HepG2 (cell line): ENCODE measurements at regions not wholly inside any gene's neighbourhood (a gene's known extent, or its start where the extent isn't known, plus 50 kb on each side); places are given as distances from the start of the nearest gene placed in this dataset.

Experiments used
- ATAC-seq: fragments of 200-7000 bp; cut with Tn5 transposase; 3 replicates; pipeline ENCODE4 v1.9.1; 2020; ENCODE audit warnings: mild to moderate bottlenecking, moderate library complexity
- BruUV-seq: library from RNA; stranded (reverse); fragments of 400-500 nt; replicated peaks from 2 replicates; lab custom pipeline; 2021; lab: Mats Ljungman, UMichigan
- CTCF ChIA-PET: fragments of 300-600 bp; formaldehyde crosslinking; extraction: SDS; loops from one replicate; lab custom pipeline; 2021; ENCODE audit warnings: low total read pairs, inconsistent platforms, low intra/inter-chr PET ratio; lab: Yijun Ruan, JAX
- POLR2A ChIA-PET: fragments of 350-600 bp; sonication (Branson Sonifier 250); formaldehyde crosslinking; loops from one replicate; lab custom pipeline; 2020; ENCODE audit warnings: antibody characterized with exemption, inconsistent platforms; lab: Yijun Ruan, JAX
- DNase-seq: peaks from one replicate; pipeline ENCODE4 v3.0.0-alpha.2; 2015; ENCODE audit warnings: low spot score
- FAIRE-seq: peaks from 3 replicates; lab custom pipeline; 2011; peaks lifted over from hg19 to GRCh38; lab: Jason Lieb, UNC
- H2AFZ ChIP-seq: one replicate; pipeline ENCODE4 v1.6.1; 2011; ENCODE audit warnings: low read length, inconsistent platforms
- H3K27ac ChIP-seq: fragments of 300-600 bp; 3 replicates; pipeline ENCODE4 v1.8.0; 2011; ENCODE audit warnings: mixed run types, mild to moderate bottlenecking, mixed read lengths, low read length, inconsistent platforms; ENCODE audit not compliant: insufficient read depth; ENCODE audit errors: extremely low read length
- H3K27me3 ChIP-seq, 2 experiments: fragments of 200-600 bp in 1 of 2; 2 replicates in 1 of 2; 3 replicates in 1 of 2; pipeline versions ENCODE4 v1.6.0 to v1.8.0; 2011; ENCODE audit warnings: low read length in 2 of 2, mild to moderate bottlenecking in 2 of 2, moderate library complexity in 2 of 2, inconsistent platforms in 1 of 2; ENCODE audit not compliant: insufficient read depth in 2 of 2, control insufficient read depth in 1 of 2
- H3K36me3 ChIP-seq, 2 experiments: fragments of 200-600 bp in 1 of 2; replicated peaks in 1 of 2; 2 replicates in 1 of 2; 3 replicates in 1 of 2; pipeline versions ENCODE4 v1.5.1 to v1.8.0; 2011; ENCODE audit warnings: low read length in 2 of 2, inconsistent platforms in 1 of 2; ENCODE audit not compliant: insufficient read depth in 2 of 2, control insufficient read depth in 1 of 2
- H3K4me1 ChIP-seq: 2 replicates; pipeline ENCODE4 v1.5.1; 2012; ENCODE audit warnings: low read length, inconsistent platforms; ENCODE audit not compliant: insufficient read depth
- H3K4me2 ChIP-seq: 2 replicates; pipeline ENCODE4 v1.6.0; 2011; ENCODE audit warnings: low read depth, low read length, inconsistent platforms
- H3K4me3 ChIP-seq, 3 experiments: fragments of 200-600 bp in 1 of 3; sonication (generic), shearing (Covaris generic) in 1 of 3; replicated peaks in 1 of 3; 2 replicates each; pipeline ENCODE4 v1.5.1; 2011 to 2016; ENCODE audit warnings: low read length in 3 of 3, inconsistent platforms in 2 of 3, low read depth in 2 of 3, mild to moderate bottlenecking in 2 of 3, control low read depth in 1 of 3, mixed read lengths in 1 of 3; ENCODE audit not compliant: insufficient read depth in 1 of 3
- H3K79me2 ChIP-seq: one replicate; pipeline ENCODE4 v1.6.1; 2011; ENCODE audit warnings: low read length, inconsistent platforms; ENCODE audit not compliant: insufficient read depth
- H3K9ac ChIP-seq: 2 replicates; pipeline ENCODE4 v1.6.0; 2011; ENCODE audit warnings: mild to moderate bottlenecking, low read depth, low read length, inconsistent platforms; ENCODE audit not compliant: insufficient read depth
- H3K9me3 ChIP-seq: 2 replicates; pipeline ENCODE4 v1.5.1; 2012; ENCODE audit warnings: mild to moderate bottlenecking, low read length
- H4K20me1 ChIP-seq: 2 replicates; pipeline ENCODE4 v1.6.0; 2011; ENCODE audit warnings: inconsistent platforms, mild to moderate bottlenecking, low read length, moderate library complexity; ENCODE audit not compliant: insufficient read depth
- DR1 ChIP-seq: sonication (generic); formaldehyde crosslinking; IDR thresholded peaks from 2 replicates; pipeline ENCODE4 v1.8.0; 2021; ENCODE audit warnings: mild to moderate bottlenecking, missing genetic modification reagents, inconsistent platforms
- FOXA3 ChIP-seq: IDR thresholded peaks from 2 replicates; pipeline ENCODE4 v1.6.1; 2016; ENCODE audit warnings: missing genetic modification reagents, missing compliant biosample characterization
- HINFP ChIP-seq: sonication (generic); formaldehyde crosslinking; IDR thresholded peaks from 2 replicates; pipeline ENCODE4 v1.4.0; 2020; ENCODE audit warnings: low read depth, mild to moderate bottlenecking, missing genetic modification reagents
- KAT7 ChIP-seq: IDR thresholded peaks from 2 replicates; pipeline ENCODE4 v1.6.1; 2018; ENCODE audit warnings: borderline replicate concordance, missing compliant biosample characterization
- KLF13 ChIP-seq: sonication (generic); formaldehyde crosslinking; IDR thresholded peaks from 2 replicates; pipeline ENCODE4 v1.4.0; 2020; ENCODE audit warnings: mild to moderate bottlenecking, missing genetic modification reagents
- MAZ ChIP-seq, 2 experiments: sonication (generic) in 1 of 2; formaldehyde crosslinking in 1 of 2; IDR thresholded peaks; 2 replicates each; pipeline versions ENCODE4 v1.5.0 to v1.6.1; 2012 to 2020; ENCODE audit warnings: low read depth in 2 of 2, mild to moderate bottlenecking in 2 of 2, borderline replicate concordance in 1 of 2, improper control_type of control experiment in 1 of 2, low read length in 1 of 2, missing genetic modification reagents in 1 of 2, moderate library complexity in 1 of 2
- NCOA1 ChIP-seq: sonication (generic); formaldehyde crosslinking; IDR thresholded peaks from 2 replicates; pipeline ENCODE4 v1.9.0; 2021; ENCODE audit warnings: missing genetic modification reagents
- NCOA5 ChIP-seq: sonication (generic); formaldehyde crosslinking; IDR thresholded peaks from 2 replicates; pipeline ENCODE4 v1.4.0; 2020; ENCODE audit warnings: missing genetic modification reagents
- SAFB2 ChIP-seq: sonication (generic); formaldehyde crosslinking; IDR thresholded peaks from 2 replicates; pipeline ENCODE4 v1.5.1; 2020; ENCODE audit warnings: missing genetic modification reagents, low read depth, mild to moderate bottlenecking, borderline replicate concordance
- ZNF331 ChIP-seq: sonication (generic); formaldehyde crosslinking; IDR thresholded peaks from 2 replicates; pipeline ENCODE4 v1.4.0; 2020; ENCODE audit warnings: missing genetic modification reagents
- WGBS: methylation state at CpG from one replicate; pipeline ENCODE4 v1.1.6; 2017; ENCODE audit warnings: low lambda C conversion rate; 5-methylcytosine and 5-hydroxymethylcytosine counted together
- in situ Hi-C: cut with HindIII; loops from 2 replicates; pipeline ENCODE4 v1.10.0; 2017; ENCODE audit warnings: low pct_unique_long_range_greater_than_20kb; ENCODE audit not compliant: extremely low pct_ligation_motif_present
- intact Hi-C: fragments of 100-400 bp; cut with micrococcal nuclease; formaldehyde crosslinking; loops from one replicate; pipeline ENCODE4 v1.10.0; 2022; ENCODE audit not compliant: unreplicated experiment

DNA sequence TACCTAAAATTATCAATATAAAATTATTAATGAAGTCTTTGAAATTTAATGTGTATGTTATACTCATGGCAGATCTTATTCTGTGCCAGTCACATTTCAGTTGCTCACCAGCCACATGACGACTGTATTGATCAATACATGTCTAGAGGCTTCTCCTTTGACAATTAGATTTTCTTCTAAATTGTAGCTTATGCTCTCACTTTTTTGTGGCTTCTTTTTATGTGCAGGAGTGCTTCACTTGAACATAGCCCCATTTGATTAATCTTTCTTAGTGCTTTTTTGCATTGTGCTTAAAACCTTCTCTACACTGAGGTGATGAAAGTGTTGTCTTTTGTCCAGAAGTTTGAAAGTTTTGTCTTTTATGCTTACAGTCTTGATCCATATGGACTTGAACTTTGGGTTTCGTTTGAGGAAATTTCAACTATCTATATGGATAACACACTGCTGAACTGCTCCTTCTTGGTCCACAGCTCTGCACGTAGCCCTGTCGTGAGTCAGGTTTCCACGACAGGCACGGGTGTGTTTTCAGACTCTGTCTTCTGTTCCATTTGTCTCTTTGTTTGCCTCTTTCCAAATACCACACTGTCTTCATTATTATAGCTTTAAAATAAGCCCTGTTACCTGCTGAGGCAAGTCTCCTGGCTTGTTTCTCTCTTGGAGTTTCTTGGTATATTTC, 393.9 kb upstream of the CFAP20DC start (continued):
- TF ChIP-seq MAZ (IDR thresholded peaks at IDR 0.05; ENCODE audit: borderline replicate concordance, low read depth, low read length) (no peak), MAZ (CRISPR knock-in tag; IDR thresholded peaks at IDR 0.05; ENCODE audit: low read depth) (no peak), NCOA1 (CRISPR knock-in tag) (no peak), KAT7 (no peak), ZNF331 (CRISPR knock-in tag) (no peak), FOXA3 (CRISPR knock-in tag) (no peak), HINFP (no peak), KLF13 (CRISPR knock-in tag) (no peak), SAFB2 (CRISPR knock-in tag) (no peak), NCOA5 (CRISPR knock-in tag) (no peak)

DNA sequence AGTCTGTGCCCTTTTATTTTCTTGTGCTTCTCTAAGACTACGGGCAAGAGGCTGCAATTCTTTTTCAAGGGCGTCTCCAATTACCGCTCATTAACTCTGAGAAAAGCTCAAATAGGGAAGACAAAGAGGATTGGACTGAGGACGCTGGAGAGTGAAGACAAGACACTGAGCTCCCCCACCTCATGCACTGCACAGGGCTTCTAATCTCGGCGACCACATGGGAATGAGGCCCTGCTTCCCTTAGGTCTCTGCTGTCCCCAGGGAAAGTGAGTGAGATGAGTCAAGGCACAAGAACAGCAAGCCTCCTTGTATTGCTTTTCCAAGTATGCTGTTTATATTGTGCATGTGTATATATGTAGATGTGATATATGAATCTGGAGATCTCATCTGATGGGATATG, 392.2 kb upstream of the CFAP20DC start:
- no peaks in the 10 kb centered on the region for H3K36me3 ChIP-seq
- ATAC-seq (no peak), FAIRE-seq (no peak), DNase-seq (no peak)
- H3K27me3 ChIP-seq, result no peaks in the 10 kb centered on the region; a peak in 1 of 5 replicates
- intact Hi-C loops, result no loop called here
- H3K9me3 ChIP-seq, result no peaks in the 10 kb centered on the region
- no peaks in the 10 kb centered on the region for H4K20me1 ChIP-seq
- TF ChIP-seq DR1 (CRISPR knock-in tag), result no peak
- no TSS peak for BruUV-seq
- CTCF ChIA-PET, result no interaction called here
- no peak overlapping the region for H2AFZ ChIP-seq
- POLR2A ChIA-PET, result no interaction called here
- no peak overlapping the region for H3K27ac ChIP-seq
- in situ Hi-C loops, result no loop called here
- no peaks in the 10 kb centered on the region for H3K4me1 ChIP-seq
- no peaks in the 10 kb centered on the region for H3K79me2 ChIP-seq
- no peak overlapping the region for H3K4me3 ChIP-seq
- no peak overlapping the region for H3K9ac ChIP-seq
- 42% methylated on average over 6 of the region's 6 CpGs for WGBS
- H3K4me2 ChIP-seq, result no peak overlapping the region
